H1 (cell line): ENCODE measurements at regions not wholly inside any gene's neighbourhood (a gene's known extent, or its start where the extent isn't known, plus 50 kb on each side); places are given as distances from the start of the nearest gene placed in this dataset.
"Not testable (repeated sequence)": the region's sequence is repeated elsewhere in the genome, so short reads cannot be mapped to it uniquely, and the experiment has no call there.

Source experiments
- CTCF ChIA-PET: fragments of 300-600 bp; sonication (Branson Sonifier 250); formaldehyde crosslinking; loops from one replicate; lab custom pipeline; 2021; ENCODE audit not compliant: partially characterized antibody; lab: Charles Lee
- POLR2A ChIA-PET: fragments of 300-600 bp; sonication (Branson Sonifier 250); formaldehyde crosslinking; loops from one replicate; lab custom pipeline; 2021; ENCODE audit warnings: inconsistent platforms; ENCODE audit not compliant: partially characterized antibody; lab: Charles Lee
- DNase-seq, 2 experiments: peaks; one replicate each; pipeline versions ENCODE4 v3.0.0 to v3.0.0-alpha.2; 2010 to 2022; ENCODE audit warnings: low spot score in 2 of 2, low read depth in 1 of 2, mixed read lengths in 1 of 2
- FAIRE-seq: peaks from 2 replicates; lab custom pipeline; 2011; peaks lifted over from hg19 to GRCh38; lab: Jason Lieb, UNC
- H2AFZ ChIP-seq: 2 replicates; pipeline ENCODE4 v1.8.1; 2012; ENCODE audit warnings: low read length, inconsistent platforms
- H2AK5ac ChIP-seq: 2 replicates; pipeline ENCODE4 v1.6.1; 2013; ENCODE audit warnings: low read depth, low read length
- H2BK120ac ChIP-seq: replicated peaks from 2 replicates; pipeline ENCODE3; 2013; ENCODE audit warnings: low read depth, low read length, inconsistent platforms
- H2BK12ac ChIP-seq: 2 replicates; pipeline ENCODE4 v1.6.1; 2013; ENCODE audit warnings: low read depth, low read length
- H2BK15ac ChIP-seq: 2 replicates; pipeline ENCODE4 v1.6.1; 2013; ENCODE audit warnings: low read length
- H2BK20ac ChIP-seq: 2 replicates; pipeline ENCODE4 v1.6.1; 2013; ENCODE audit warnings: low read length
- H2BK5ac ChIP-seq: 2 replicates; pipeline ENCODE4 v1.6.1; 2013; ENCODE audit warnings: low read depth, low read length
- H3K14ac ChIP-seq: 2 replicates; pipeline ENCODE4 v1.6.1; 2013; ENCODE audit warnings: inconsistent platforms; ENCODE audit not compliant: insufficient read length
- H3K18ac ChIP-seq: 2 replicates; pipeline ENCODE4 v1.6.1; 2013; ENCODE audit warnings: low read length; ENCODE audit errors: extremely low read depth
- H3K23ac ChIP-seq: 2 replicates; pipeline ENCODE4 v1.6.1; 2013; ENCODE audit warnings: inconsistent platforms; ENCODE audit not compliant: insufficient read length
- H3K23me2 ChIP-seq: 2 replicates; pipeline ENCODE4 v1.6.1; 2013; ENCODE audit warnings: low read depth, low read length
- H3K27ac ChIP-seq: 2 replicates; pipeline ENCODE4 v1.6.1; 2011; ENCODE audit warnings: low read depth, low read length, inconsistent platforms
- H3K27me3 ChIP-seq, 4 experiments: replicated peaks in 1 of 4; 1 replicate in 1 of 4; 2 replicates in 3 of 4; pipeline versions ENCODE4 v1.6.1 to v1.8.1; 2011 to 2013; ENCODE audit warnings: low read length in 3 of 4, mild to moderate bottlenecking in 3 of 4, inconsistent platforms in 2 of 4, mixed read lengths in 2 of 4, moderate library complexity in 1 of 4; ENCODE audit not compliant: control insufficient read depth in 3 of 4, insufficient read depth in 3 of 4; ENCODE audit errors: extremely low read depth in 1 of 4
- H3K36me3 ChIP-seq, 4 experiments: 2 replicates each; pipeline versions ENCODE4 v1.6.1 to v1.8.1; 2011 to 2013; ENCODE audit warnings: mild to moderate bottlenecking in 4 of 4, low read length in 3 of 4, moderate library complexity in 2 of 4, control low read depth in 1 of 4, inconsistent platforms in 1 of 4; ENCODE audit not compliant: insufficient read depth in 4 of 4, control insufficient read depth in 2 of 4
- H3K4ac ChIP-seq: replicated peaks from 2 replicates; pipeline ENCODE3; 2013; ENCODE audit warnings: low read length, low read depth, mixed read lengths, inconsistent platforms; ENCODE audit not compliant: insufficient read length
- H3K4me1 ChIP-seq, 4 experiments: replicated peaks in 1 of 4; 1 replicate in 1 of 4; 2 replicates in 3 of 4; pipeline versions ENCODE4 v1.6.1 to v1.8.1; 2011 to 2013; ENCODE audit warnings: low read length in 3 of 4, inconsistent platforms in 2 of 4, mixed read lengths in 1 of 4; ENCODE audit not compliant: insufficient read depth in 4 of 4, control insufficient read depth in 3 of 4
- H3K4me2 ChIP-seq, 2 experiments: 2 replicates each; pipeline versions ENCODE4 v1.6.1 to v1.8.1; 2011 to 2013; ENCODE audit warnings: low read depth in 2 of 2, low read length in 2 of 2, control low read depth in 1 of 2, inconsistent platforms in 1 of 2, mild to moderate bottlenecking in 1 of 2; ENCODE audit not compliant: insufficient read depth in 1 of 2
- H3K4me3 ChIP-seq, 4 experiments: fragments of 200-600, 300-600 bp in 1 of 4; sonication (generic), shearing (Covaris generic), sonication (Bioruptor Twin) in 1 of 4; 2 replicates each; pipeline versions ENCODE4 v1.5.1 to v1.8.1; 2011 to 2016; ENCODE audit warnings: low read length in 4 of 4, low read depth in 3 of 4, control low read depth in 2 of 4, inconsistent platforms in 2 of 4, mild to moderate bottlenecking in 2 of 4, mixed read lengths in 1 of 4, moderate library complexity in 1 of 4; ENCODE audit not compliant: insufficient read depth in 2 of 4; ENCODE audit errors: extremely low read depth in 1 of 4
- H3K56ac ChIP-seq: replicated peaks from 2 replicates; pipeline ENCODE3; 2013; ENCODE audit warnings: low read depth, mild to moderate bottlenecking, mixed read lengths, low read length, inconsistent platforms; ENCODE audit not compliant: insufficient read length
- H3K79me1 ChIP-seq: 2 replicates; pipeline ENCODE4 v1.6.1; 2013; ENCODE audit warnings: low read depth, low read length, control low read depth
- H3K79me2 ChIP-seq, 2 experiments: 2 replicates each; pipeline versions ENCODE4 v1.6.1 to v1.8.1; 2012 to 2013; ENCODE audit warnings: low read length in 2 of 2, mild to moderate bottlenecking in 2 of 2, inconsistent platforms in 1 of 2; ENCODE audit not compliant: insufficient read depth in 2 of 2, control insufficient read depth in 1 of 2
- H3K9ac ChIP-seq, 4 experiments: replicated peaks in 1 of 4; 1 replicate in 1 of 4; 2 replicates in 3 of 4; pipeline versions ENCODE4 v1.6.1 to v1.8.1; 2011 to 2013; ENCODE audit warnings: low read depth in 3 of 4, low read length in 3 of 4, control low read depth in 2 of 4, mild to moderate bottlenecking in 2 of 4, moderate library complexity in 2 of 4, inconsistent platforms in 1 of 4; ENCODE audit errors: extremely low read depth in 1 of 4
- H3K9me3 ChIP-seq, 2 experiments: 2 replicates each; pipeline versions ENCODE4 v1.6.1 to v1.8.1; 2012 to 2013; ENCODE audit warnings: mild to moderate bottlenecking in 2 of 2, moderate library complexity in 2 of 2, control low read depth in 1 of 2, inconsistent platforms in 1 of 2, low read depth in 1 of 2, low read length in 1 of 2, mixed read lengths in 1 of 2; ENCODE audit not compliant: insufficient read depth in 2 of 2
- H4K20me1 ChIP-seq, 2 experiments: replicated peaks in 1 of 2; 2 replicates each; pipeline versions ENCODE3 to v1.8.1; 2011 to 2013; ENCODE audit warnings: inconsistent platforms in 2 of 2, low read length in 2 of 2, mild to moderate bottlenecking in 1 of 2; ENCODE audit not compliant: insufficient read depth in 2 of 2, control insufficient read depth in 1 of 2
- H4K5ac ChIP-seq: 2 replicates; pipeline ENCODE4 v1.6.1; 2013; ENCODE audit warnings: low read length, low read depth, mixed read lengths, inconsistent platforms; ENCODE audit not compliant: insufficient read length
- H4K8ac ChIP-seq: 2 replicates; pipeline ENCODE4 v1.8.0; 2013; ENCODE audit warnings: mild to moderate bottlenecking, moderate library complexity, low read length, inconsistent platforms; ENCODE audit not compliant: insufficient read depth; ENCODE audit errors: extremely low read depth
- H4K91ac ChIP-seq: replicated peaks from 2 replicates; pipeline ENCODE3; 2013; ENCODE audit warnings: low read length, mixed read lengths, inconsistent platforms; ENCODE audit not compliant: insufficient read length
- WGBS, 2 experiments: shearing (Covaris generic) in 1 of 2; methylation state at CpG; one replicate each; pipeline versions ENCODE4 v1.1.6 to v1.1.7; 2013 to 2015; ENCODE audit warnings: low lambda C conversion rate in 2 of 2, mixed read lengths in 2 of 2, inconsistent platforms in 1 of 2, low coverage in 1 of 2, missing lambda C conversion rate in 1 of 2; ENCODE audit not compliant: insufficient replicate concordance in 2 of 2, insufficient coverage in 1 of 2, insufficient read length in 1 of 2; ENCODE audit errors: extremely low coverage in 1 of 2, missing lambda C conversion rate in 1 of 2; 5-methylcytosine and 5-hydroxymethylcytosine counted together

DNA sequence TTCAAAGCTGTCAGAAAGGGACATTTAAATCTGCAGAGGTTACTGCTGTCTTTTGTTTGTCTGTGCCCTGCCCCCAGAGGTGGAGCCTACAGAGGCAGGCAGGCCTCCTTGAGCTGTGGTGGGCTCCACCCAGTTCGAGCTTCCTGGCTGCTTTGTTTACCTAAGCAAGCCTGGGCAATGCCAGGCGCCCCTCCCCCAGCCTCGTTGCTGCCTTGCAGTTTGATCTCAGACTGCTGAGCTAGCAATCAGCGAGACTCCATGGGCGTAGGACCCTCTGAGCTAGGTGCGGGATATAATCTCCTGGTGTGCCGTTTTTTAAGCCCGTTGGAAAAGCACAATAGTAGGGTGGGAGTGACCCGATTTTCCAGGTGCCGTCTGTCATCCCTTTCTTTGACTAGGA, 86.6 kb upstream of the ZWINT start:
- POLR2A ChIA-PET, H4K8ac ChIP-seq, H3K9ac ChIP-seq, H2BK20ac ChIP-seq, H3K14ac ChIP-seq, H4K91ac ChIP-seq, H2BK12ac ChIP-seq, H2BK5ac ChIP-seq, FAIRE-seq, H2AK5ac ChIP-seq, H3K4me1 ChIP-seq, H4K20me1 ChIP-seq, H3K36me3 ChIP-seq, H3K27ac ChIP-seq, H3K23ac ChIP-seq, H3K56ac ChIP-seq, H3K4me2 ChIP-seq, H3K27me3 ChIP-seq, H3K4me3 ChIP-seq, H2AFZ ChIP-seq, H2BK15ac ChIP-seq, H4K5ac ChIP-seq, DNase-seq, H3K79me2 ChIP-seq, H2BK120ac ChIP-seq, CTCF ChIA-PET, H3K4ac ChIP-seq, H3K23me2 ChIP-seq, H3K79me1 ChIP-seq, H3K18ac ChIP-seq: not testable (repeated sequence)
- no CpG with 5 or more reads among the region's 10 CpGs for whole genome bisulfite sequencing, 2 experiments
- peaks cover 8 to 14% of the 10 kb centered on the region in 2 experiments for H3K9me3 ChIP-seq

DNA sequence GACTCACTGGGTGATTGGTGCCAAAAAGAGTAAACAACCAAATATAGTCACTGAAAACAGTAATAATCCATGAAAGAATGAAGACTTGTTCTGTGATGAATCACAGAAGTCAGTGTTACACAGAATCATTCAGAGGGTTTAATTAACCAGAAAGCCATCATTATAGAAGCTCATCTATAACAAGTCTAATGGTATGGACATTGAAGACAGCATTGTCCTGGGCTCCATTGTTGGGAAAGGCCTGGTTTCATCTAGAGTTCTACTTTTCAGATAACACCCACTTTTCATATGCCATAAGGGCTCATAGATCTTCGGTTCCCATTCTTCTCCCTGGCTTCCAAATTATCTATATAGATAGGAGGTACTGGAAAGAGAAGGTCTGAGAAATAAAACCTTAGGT, 80.3 kb upstream of the ZWINT start:
- H4K8ac ChIP-seq, H2BK20ac ChIP-seq, H3K36me3 ChIP-seq, H3K9me3 ChIP-seq, H3K4me1 ChIP-seq, CTCF ChIA-PET, H2BK12ac ChIP-seq, FAIRE-seq, H3K56ac ChIP-seq, H2BK15ac ChIP-seq, H3K79me2 ChIP-seq, H3K9ac ChIP-seq, H3K27me3 ChIP-seq, H3K27ac ChIP-seq, H3K23me2 ChIP-seq, H3K4me3 ChIP-seq, H4K91ac ChIP-seq, H3K4me2 ChIP-seq, H3K79me1 ChIP-seq, H3K4ac ChIP-seq, H4K5ac ChIP-seq, H3K23ac ChIP-seq, H2AK5ac ChIP-seq, POLR2A ChIA-PET, H4K20me1 ChIP-seq, DNase-seq, H3K18ac ChIP-seq, H3K14ac ChIP-seq, H2BK5ac ChIP-seq, H2BK120ac ChIP-seq, H2AFZ ChIP-seq: not testable (repeated sequence)
- WGBS, 2 experiments = 93% methylated on average over 1 of the region's 1 CpG; no CpG with 5 or more reads in 1 of the 2 experiments
